Body of pancreas (tissue), 4 donors: ENCODE measurements at regions not wholly inside any gene's neighbourhood (a gene's known extent, or its start where the extent isn't known, plus 50 kb on each side); places are given as distances from the start of the nearest gene placed in this dataset.

Source experiments
- POLR2A ChIP-seq, 3 donors: fragments of 450-650 bp; IDR thresholded peaks; one replicate each; pipeline ENCODE4 v1.6.1; 2016; ENCODE audit warnings: antibody characterized with exemption in 3 of 3, mild to moderate bottlenecking in 2 of 3
- TF ChIP-seq, protein P1 (sequence below), 7 experiments: fragments of 450-650 bp in 4 of 7; fragments of 200-600 bp in 3 of 7; sonication (generic) in 3 of 7; IDR thresholded peaks; one replicate each; pipeline ENCODE4 v1.5.1; 2016 to 2019; ENCODE audit warnings: antibody characterized with exemption in 7 of 7

DNA sequence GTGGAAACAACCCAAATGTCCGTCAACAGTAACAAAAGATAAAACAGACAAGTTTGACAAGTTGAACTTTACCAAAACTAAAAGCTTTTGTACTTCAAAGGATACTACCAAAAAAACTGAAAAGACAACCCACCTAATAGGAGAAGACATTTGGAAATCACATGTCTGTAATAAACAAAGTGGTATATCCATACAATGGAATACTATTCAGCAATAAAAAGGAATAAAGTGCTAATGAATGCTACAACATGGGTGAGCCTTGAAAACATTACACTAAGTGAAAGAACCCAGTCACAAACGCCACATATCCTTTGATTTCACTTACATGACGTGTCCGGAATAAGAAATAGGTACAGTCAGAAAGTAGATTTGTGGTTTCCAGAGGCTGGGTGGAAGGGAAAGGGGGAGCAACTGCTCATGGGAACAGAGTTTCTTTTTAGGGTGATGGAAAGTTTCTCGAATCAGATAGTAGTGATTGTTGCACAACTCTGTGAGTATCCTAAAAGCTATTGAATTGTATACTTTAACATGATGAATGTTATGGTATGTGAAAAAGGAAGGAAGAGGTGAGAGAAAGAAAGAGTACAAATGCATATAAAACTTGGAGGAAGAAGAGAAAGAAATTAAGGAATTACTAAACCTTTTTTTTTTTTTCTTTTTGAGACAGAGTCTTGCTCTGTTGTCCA is 72.7 kb upstream of the ABHD2 start:
- TF ChIP-seq, protein P1, sequence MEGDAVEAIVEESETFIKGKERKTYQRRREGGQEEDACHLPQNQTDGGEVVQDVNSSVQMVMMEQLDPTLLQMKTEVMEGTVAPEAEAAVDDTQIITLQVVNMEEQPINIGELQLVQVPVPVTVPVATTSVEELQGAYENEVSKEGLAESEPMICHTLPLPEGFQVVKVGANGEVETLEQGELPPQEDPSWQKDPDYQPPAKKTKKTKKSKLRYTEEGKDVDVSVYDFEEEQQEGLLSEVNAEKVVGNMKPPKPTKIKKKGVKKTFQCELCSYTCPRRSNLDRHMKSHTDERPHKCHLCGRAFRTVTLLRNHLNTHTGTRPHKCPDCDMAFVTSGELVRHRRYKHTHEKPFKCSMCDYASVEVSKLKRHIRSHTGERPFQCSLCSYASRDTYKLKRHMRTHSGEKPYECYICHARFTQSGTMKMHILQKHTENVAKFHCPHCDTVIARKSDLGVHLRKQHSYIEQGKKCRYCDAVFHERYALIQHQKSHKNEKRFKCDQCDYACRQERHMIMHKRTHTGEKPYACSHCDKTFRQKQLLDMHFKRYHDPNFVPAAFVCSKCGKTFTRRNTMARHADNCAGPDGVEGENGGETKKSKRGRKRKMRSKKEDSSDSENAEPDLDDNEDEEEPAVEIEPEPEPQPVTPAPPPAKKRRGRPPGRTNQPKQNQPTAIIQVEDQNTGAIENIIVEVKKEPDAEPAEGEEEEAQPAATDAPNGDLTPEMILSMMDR (IDR thresholded peaks at IDR 0.05): no peak
- no peak for TF ChIP-seq POLR2A (IDR thresholded peaks at IDR 0.05)
